Prostate gland (tissue), 2 donors: ENCODE measurements at regions not wholly inside any gene's neighbourhood (a gene's known extent, or its start where the extent isn't known, plus 50 kb on each side); places are given as distances from the start of the nearest gene placed in this dataset.

ENCODE experiments used
- DNase-seq: peaks from one replicate; pipeline ENCODE4 v3.0.0-alpha.2; 2019; ENCODE audit warnings: low spot score
- H3K27ac ChIP-seq, 2 donors: fragments of 200-600 bp; sonication (generic); 2 replicates each; pipeline ENCODE4 v1.5.1; 2017 to 2019
- H3K27me3 ChIP-seq: fragments of 200-600 bp; sonication (generic); replicated peaks from 2 replicates; pipeline ENCODE4 v1.5.1; 2019; ENCODE audit not compliant: insufficient read depth
- H3K36me3 ChIP-seq, 2 donors: fragments of 200-600 bp; sonication (generic); 1 replicate in 1 of 2; 2 replicates in 1 of 2; pipeline versions ENCODE4 v1.5.1 to v1.8.1; 2017 to 2019
- H3K4me1 ChIP-seq: fragments of 200-600 bp; sonication (generic); replicated peaks from 2 replicates; pipeline ENCODE4 v1.5.1; 2019
- H3K4me3 ChIP-seq, 2 donors: fragments of 200-600 bp; sonication (generic); 2 replicates each; pipeline ENCODE4 v1.5.1; 2017 to 2019
- H3K9me3 ChIP-seq: fragments of 200-600 bp; sonication (generic); 2 replicates; pipeline ENCODE4 v1.5.1; 2017
- POLR2A ChIP-seq: fragments of 450-650 bp; IDR thresholded peaks from one replicate; pipeline ENCODE4 v1.6.1; 2016; ENCODE audit warnings: antibody characterized with exemption, mild to moderate bottlenecking
- POLR2AphosphoS5 ChIP-seq: sonication (generic); formaldehyde crosslinking; IDR thresholded peaks from one replicate; pipeline ENCODE4 v1.6.1; 2017; ENCODE audit warnings: antibody characterized with exemption
- WGBS: methylation state at CpG from one replicate; pipeline ENCODE4 v1.1.5; 2018; 5-methylcytosine and 5-hydroxymethylcytosine counted together
- intact Hi-C: fragments of 100-400 bp; cut with DNase I; formaldehyde crosslinking; loops from one replicate; pipeline ENCODE4 v1.14.2; 2022
- TF ChIP-seq, protein P1 (sequence below), 4 experiments: fragments of 200-600 bp in 2 of 4; fragments of 450-650 bp in 2 of 4; sonication (generic) in 2 of 4; IDR thresholded peaks; 1 replicate in 3 of 4; 2 replicates in 1 of 4; pipeline ENCODE4 v1.5.1; 2016 to 2019; ENCODE audit warnings: antibody characterized with exemption in 4 of 4, mild to moderate bottlenecking in 2 of 4, moderate library complexity in 2 of 4

DNA sequence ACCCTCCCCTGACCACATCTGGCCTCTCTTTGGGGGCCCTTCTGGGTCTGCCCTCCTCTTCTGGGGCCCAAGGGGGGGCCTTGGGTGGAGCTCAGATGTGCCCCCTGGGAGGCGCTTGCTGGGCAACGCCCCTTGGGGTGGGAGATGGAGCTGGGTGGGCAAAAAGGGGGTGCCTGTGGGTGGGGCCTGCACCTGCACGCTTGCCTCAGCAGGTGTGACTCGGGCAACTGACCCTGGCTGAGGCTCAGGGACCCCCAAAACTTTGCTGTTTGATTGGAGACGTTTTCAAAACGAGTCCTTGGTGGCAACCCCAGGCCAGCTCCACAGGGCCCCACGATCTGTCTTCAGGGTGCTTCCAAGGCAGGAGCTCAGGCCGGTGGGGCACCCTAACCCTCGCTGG is 105.3 kb downstream of the SIK1 start:
- no peak overlapping the region for H3K27ac ChIP-seq
- no peaks in the 10 kb centered on the region for H3K4me1 ChIP-seq
- H3K36me3 ChIP-seq: no peaks in the 10 kb centered on the region
- no peak for DNase-seq
- H3K9me3 ChIP-seq: no peaks in the 10 kb centered on the region
- intact Hi-C loops: no loop called here
- H3K27me3 ChIP-seq: no peaks in the 10 kb centered on the region
- H3K4me3 ChIP-seq: no peak overlapping the region
- WGBS: 95% methylated on average over 8 of the region's 9 CpGs
- TF ChIP-seq, protein P1, sequence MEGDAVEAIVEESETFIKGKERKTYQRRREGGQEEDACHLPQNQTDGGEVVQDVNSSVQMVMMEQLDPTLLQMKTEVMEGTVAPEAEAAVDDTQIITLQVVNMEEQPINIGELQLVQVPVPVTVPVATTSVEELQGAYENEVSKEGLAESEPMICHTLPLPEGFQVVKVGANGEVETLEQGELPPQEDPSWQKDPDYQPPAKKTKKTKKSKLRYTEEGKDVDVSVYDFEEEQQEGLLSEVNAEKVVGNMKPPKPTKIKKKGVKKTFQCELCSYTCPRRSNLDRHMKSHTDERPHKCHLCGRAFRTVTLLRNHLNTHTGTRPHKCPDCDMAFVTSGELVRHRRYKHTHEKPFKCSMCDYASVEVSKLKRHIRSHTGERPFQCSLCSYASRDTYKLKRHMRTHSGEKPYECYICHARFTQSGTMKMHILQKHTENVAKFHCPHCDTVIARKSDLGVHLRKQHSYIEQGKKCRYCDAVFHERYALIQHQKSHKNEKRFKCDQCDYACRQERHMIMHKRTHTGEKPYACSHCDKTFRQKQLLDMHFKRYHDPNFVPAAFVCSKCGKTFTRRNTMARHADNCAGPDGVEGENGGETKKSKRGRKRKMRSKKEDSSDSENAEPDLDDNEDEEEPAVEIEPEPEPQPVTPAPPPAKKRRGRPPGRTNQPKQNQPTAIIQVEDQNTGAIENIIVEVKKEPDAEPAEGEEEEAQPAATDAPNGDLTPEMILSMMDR (IDR thresholded peaks at IDR 0.05): no peak
- TF ChIP-seq POLR2AphosphoS5: no peak
- TF ChIP-seq POLR2A: no peak

- WGBS: 76% methylated on average over 5 of the region's 5 CpGs
- no peaks in the 10 kb centered on the region for H3K9me3 ChIP-seq
- no peaks in the 10 kb centered on the region for H3K36me3 ChIP-seq
- H3K27ac ChIP-seq: no peak overlapping the region
- TF ChIP-seq POLR2AphosphoS5 (no peak), POLR2A (no peak)
- TF ChIP-seq, protein P1 (IDR thresholded peaks at IDR 0.05): no peak
- H3K4me3 ChIP-seq: no peak overlapping the region
- intact Hi-C loops: no loop called here
- no peaks in the 10 kb centered on the region for H3K4me1 ChIP-seq
- no peak for DNase-seq
- no peaks in the 10 kb centered on the region for H3K27me3 ChIP-seq
These were observed 105.8 kb downstream of the SIK1 start for GRCh38 chr21:43321111-43321510.

DNA sequence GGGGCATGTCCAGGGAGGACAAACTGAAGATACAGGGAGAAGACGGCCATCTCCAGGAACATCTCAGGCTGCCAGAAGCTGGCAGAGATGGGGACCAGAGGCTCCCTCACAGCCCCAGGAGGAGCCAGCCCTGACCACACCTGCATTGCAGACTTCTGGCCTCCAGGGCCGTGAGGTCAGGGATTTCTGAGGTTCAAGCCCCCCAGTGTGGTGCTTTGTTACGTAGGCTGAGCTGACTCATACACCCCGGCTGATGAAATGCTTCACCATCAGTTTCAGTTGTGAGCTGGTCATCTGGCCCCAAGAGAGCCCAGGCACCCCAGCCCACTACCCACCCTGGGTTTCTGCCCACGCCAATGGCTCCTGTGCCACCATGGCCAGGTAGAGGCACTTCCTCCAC is 106.4 kb downstream of the SIK1 start:
- H3K27me3 ChIP-seq: no peaks in the 10 kb centered on the region
- no peak overlapping the region for H3K27ac ChIP-seq
- no peak for DNase-seq
- no peaks in the 10 kb centered on the region for H3K4me1 ChIP-seq
- 94% methylated on average over 5 of the region's 5 CpGs for WGBS
- no peaks in the 10 kb centered on the region for H3K9me3 ChIP-seq
- no peak for TF ChIP-seq POLR2AphosphoS5
- TF ChIP-seq POLR2A: no peak
- TF ChIP-seq, protein P1 (IDR thresholded peaks at IDR 0.05): no peak
- H3K4me3 ChIP-seq: no peak overlapping the region
- intact Hi-C loops: no loop called here
- no peaks in the 10 kb centered on the region for H3K36me3 ChIP-seq

DNA sequence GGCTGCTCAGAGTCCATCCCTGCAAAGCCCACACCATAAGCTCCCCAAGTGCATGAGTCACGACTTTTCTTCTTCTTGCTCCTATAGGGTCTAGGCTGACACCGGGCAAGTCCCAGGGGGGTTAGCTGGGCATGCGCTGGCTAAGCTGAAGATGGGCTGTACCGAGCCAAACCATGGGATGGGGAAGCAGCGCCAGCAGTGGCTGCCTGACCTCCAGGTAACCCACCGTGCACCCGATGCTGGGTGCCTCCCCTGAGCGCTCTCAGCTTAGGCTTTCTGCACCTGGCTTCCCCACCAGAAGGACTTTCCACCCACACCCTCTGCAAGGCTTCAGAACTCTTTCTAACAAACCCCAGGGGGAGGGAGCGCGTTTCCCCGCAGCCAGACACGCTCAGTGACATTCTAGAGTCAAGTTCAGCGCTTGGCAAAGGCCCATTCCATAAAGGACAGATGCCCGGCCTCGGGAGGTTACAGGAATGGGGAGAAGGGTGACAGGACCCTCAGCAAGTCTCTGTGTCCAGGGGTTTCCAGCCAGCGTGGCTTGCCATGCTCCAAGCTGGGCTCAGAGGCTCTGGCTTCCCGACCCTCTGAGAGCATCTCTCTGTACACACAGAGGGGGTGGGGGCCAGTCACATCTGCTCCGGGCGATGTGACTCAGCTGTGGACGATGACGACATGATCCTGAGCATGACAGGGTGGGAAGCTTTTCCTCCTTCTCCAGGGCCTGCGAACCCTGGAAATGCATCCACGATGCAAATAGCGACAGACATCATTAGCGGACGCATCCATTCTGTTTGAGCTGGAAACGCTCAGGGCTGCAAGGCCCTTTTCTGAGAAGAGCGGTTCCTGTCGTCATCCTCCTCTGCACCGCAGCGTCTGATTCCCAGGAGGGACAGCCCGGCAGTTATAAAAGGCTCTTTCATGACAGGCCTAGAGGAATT is 107.8 kb downstream of the SIK1 start:
- 44% methylated on average over 31 of the region's 32 CpGs for WGBS
- no peak for DNase-seq
- H3K27ac ChIP-seq: no peak overlapping the region
- H3K36me3 ChIP-seq: no peaks in the 10 kb centered on the region
- no peaks in the 10 kb centered on the region for H3K27me3 ChIP-seq
- no peaks in the 10 kb centered on the region for H3K4me1 ChIP-seq
- no peak overlapping the region for H3K4me3 ChIP-seq
- H3K9me3 ChIP-seq: no peaks in the 10 kb centered on the region
- TF ChIP-seq, protein P1 (IDR thresholded peaks at IDR 0.05): no peak
- TF ChIP-seq POLR2AphosphoS5: no peak
- TF ChIP-seq POLR2A: no peak
- intact Hi-C loops: no loop called here

- 86% methylated on average over 7 of the region's 7 CpGs for WGBS
These were observed 108.6 kb downstream of the SIK1 start for GRCh38 chr21:43318368-43318767.

More at GRCh38 chr21:43318368-43318767, 108.6 kb downstream of the SIK1 start:
- intact Hi-C loops: no loop called here
- no peak overlapping the region for H3K27ac ChIP-seq
- H3K4me3 ChIP-seq: no peak overlapping the region
- no peaks in the 10 kb centered on the region for H3K27me3 ChIP-seq
- no peaks in the 10 kb centered on the region for H3K4me1 ChIP-seq
- DNase-seq: no peak
- H3K36me3 ChIP-seq: no peaks in the 10 kb centered on the region
- no peaks in the 10 kb centered on the region for H3K9me3 ChIP-seq
- TF ChIP-seq, protein P1 (IDR thresholded peaks at IDR 0.05): no peak
